HCT116 (cell line): ENCODE measurements at regions not wholly inside any gene's neighbourhood (a gene's known extent, or its start where the extent isn't known, plus 50 kb on each side); places are given as distances from the start of the nearest gene placed in this dataset.

Experiments
- ATAC-seq: fragments of 200-7000 bp; cut with Tn5 transposase; 2 replicates; pipeline ENCODE4 v1.9.1; 2020; ENCODE audit warnings: mild to moderate bottlenecking, moderate library complexity
- BruUV-seq: library from RNA; stranded (reverse); fragments of 400-500 nt; replicated peaks from 2 replicates; lab custom pipeline; 2021; lab: Mats Ljungman, UMichigan
- CTCF ChIA-PET: fragments of 300-600 bp; sonication (Branson Sonifier 250); formaldehyde crosslinking; loops from one replicate; lab custom pipeline; 2021; ENCODE audit warnings: antibody characterized with exemption; lab: Charles Lee
- POLR2A ChIA-PET: fragments of 300-600, 350-600 bp; sonication (Branson Sonifier 250); formaldehyde crosslinking; loops from one replicate; lab custom pipeline; 2021; ENCODE audit warnings: antibody characterized with exemption; lab: Charles Lee
- RAD21 ChIA-PET, 2 experiments: fragments of 300-600 bp; sonication (Branson Sonifier 250); formaldehyde crosslinking; loops; one replicate each; lab custom pipeline; 2023; ENCODE audit warnings: low total read pairs in 2 of 2; ENCODE audit not compliant: uncharacterized antibody in 2 of 2, unreplicated experiment in 2 of 2, low non-redundant PET in 1 of 2; lab: Charles Lee
- DNase-seq: peaks from one replicate; pipeline ENCODE4 v3.0.0-alpha.2; 2010; ENCODE audit warnings: low read depth, low spot score
- H2AFZ ChIP-seq: fragments of 200-600 bp; shearing (Covaris generic), sonication (generic); 2 replicates; pipeline ENCODE4 v1.6.1; 2017; ENCODE audit warnings: low read depth, mixed run types, mixed read lengths, antibody characterized with exemption, low read length; ENCODE audit not compliant: poor library complexity, severe bottlenecking
- H3K27ac ChIP-seq: 2 replicates; pipeline ENCODE4 v1.5.1; 2012; ENCODE audit warnings: low read depth, low read length
- H3K27me3 ChIP-seq: fragments of 200-600 bp; sonication (generic); 2 replicates; pipeline ENCODE4 v1.6.1; 2016; ENCODE audit warnings: mixed run types, low read length, mixed read lengths; ENCODE audit not compliant: insufficient read depth
- H3K36me3 ChIP-seq, 2 experiments: fragments of 200-500 bp in 1 of 2; fragments of 200-600 bp in 1 of 2; sonication (Bioruptor generic) in 1 of 2; sonication (generic) in 1 of 2; 2 replicates each; pipeline versions ENCODE4 v1.5.1 to v1.6.1; 2014 to 2016; ENCODE audit warnings: low read length in 2 of 2, inconsistent platforms in 1 of 2, mixed read lengths in 1 of 2, mixed run types in 1 of 2; ENCODE audit not compliant: insufficient read depth in 2 of 2, control insufficient read depth in 1 of 2
- H3K4me1 ChIP-seq, 2 experiments: fragments of 200-600 bp in 1 of 2; sonication (generic) in 1 of 2; 2 replicates each; pipeline versions ENCODE4 v1.5.1 to v1.6.1; 2012 to 2017; ENCODE audit warnings: low read length in 2 of 2, inconsistent platforms in 1 of 2, mild to moderate bottlenecking in 1 of 2, mixed read lengths in 1 of 2, mixed run types in 1 of 2, moderate library complexity in 1 of 2; ENCODE audit not compliant: insufficient read depth in 2 of 2, control insufficient read depth in 1 of 2
- H3K4me2 ChIP-seq: fragments of 200-600 bp; sonication (generic); 2 replicates; pipeline ENCODE4 v1.6.1; 2017; ENCODE audit warnings: mixed run types, low read length, mixed read lengths
- H3K4me3 ChIP-seq, 2 experiments: fragments of 200-600 bp in 1 of 2; sonication (generic) in 1 of 2; replicated peaks in 1 of 2; 2 replicates each; pipeline ENCODE4 v1.5.1; 2011 to 2016; ENCODE audit warnings: low read length in 2 of 2, control low read depth in 1 of 2, low read depth in 1 of 2, mild to moderate bottlenecking in 1 of 2, mixed read lengths in 1 of 2, mixed run types in 1 of 2
- H3K79me2 ChIP-seq: fragments of 200-600 bp; sonication (generic); 2 replicates; pipeline ENCODE4 v1.6.1; 2017; ENCODE audit warnings: mild to moderate bottlenecking, mixed run types, low read length, moderate library complexity, mixed read lengths; ENCODE audit not compliant: insufficient read depth
- H3K9ac ChIP-seq: fragments of 200-600 bp; sonication (generic); 2 replicates; pipeline ENCODE4 v1.6.1; 2016; ENCODE audit warnings: low read length, mixed read lengths
- H3K9me2 ChIP-seq: fragments of 200-600 bp; sonication (generic), shearing (Covaris generic); 2 replicates; pipeline ENCODE4 v1.6.1; 2017; ENCODE audit warnings: mixed run types, mild to moderate bottlenecking, moderate library complexity; ENCODE audit not compliant: insufficient read depth
- H3K9me3 ChIP-seq, 2 experiments: fragments of 200-500 bp in 1 of 2; fragments of 200-600 bp in 1 of 2; sonication (Bioruptor generic) in 1 of 2; sonication (generic) in 1 of 2; 2 replicates each; pipeline ENCODE4 v1.6.1; 2014 to 2017; ENCODE audit warnings: low read length in 2 of 2, mixed read lengths in 2 of 2, inconsistent platforms in 1 of 2, low read depth in 1 of 2, mild to moderate bottlenecking in 1 of 2, mixed run types in 1 of 2, moderate library complexity in 1 of 2; ENCODE audit not compliant: control insufficient read depth in 1 of 2, insufficient read depth in 1 of 2
- H4K20me1 ChIP-seq: fragments of 200-600 bp; sonication (generic), shearing (Covaris generic); 2 replicates; pipeline ENCODE4 v1.6.1; 2017; ENCODE audit warnings: mixed run types, mild to moderate bottlenecking, moderate library complexity; ENCODE audit not compliant: insufficient read depth
- CBX3 ChIP-seq: IDR thresholded peaks from 2 replicates; pipeline ENCODE4 v1.6.1; 2012; ENCODE audit warnings: low read depth
- EGR1 ChIP-seq: IDR thresholded peaks from 2 replicates; pipeline ENCODE4 v1.6.1; 2012; ENCODE audit warnings: low read depth
- ELF1 ChIP-seq: IDR thresholded peaks from 2 replicates; pipeline ENCODE4 v1.6.1; 2012; ENCODE audit warnings: low read depth, borderline replicate concordance
- EZH2 ChIP-seq: fragments of 200-600 bp; sonication (generic); IDR thresholded peaks from 2 replicates; pipeline ENCODE4 v1.6.1; 2017; ENCODE audit warnings: antibody characterized with exemption, mixed run types
- EZH2phosphoT487 ChIP-seq: fragments of 200-600 bp; IDR thresholded peaks from 2 replicates; pipeline ENCODE4 v1.6.1; 2018; ENCODE audit warnings: antibody characterized with exemption, borderline replicate concordance
- FOSL1 ChIP-seq: IDR thresholded peaks from 2 replicates; pipeline ENCODE4 v1.6.1; 2012; ENCODE audit warnings: low read depth
- POLR2A ChIP-seq: IDR thresholded peaks from 2 replicates; pipeline ENCODE4 v1.7.0; 2011; ENCODE audit warnings: borderline replicate concordance; ENCODE audit not compliant: insufficient read depth, insufficient read length; ENCODE audit errors: extremely low read depth
- POLR2AphosphoS5 ChIP-seq: IDR thresholded peaks from 2 replicates; pipeline ENCODE4 v1.6.1; 2011; ENCODE audit warnings: mild to moderate bottlenecking, low read depth, low read length, moderate library complexity
- RAD21 ChIP-seq: IDR thresholded peaks from 2 replicates; pipeline ENCODE4 v1.6.1; 2012; ENCODE audit warnings: low read depth, mild to moderate bottlenecking
- SIN3A ChIP-seq: IDR thresholded peaks from 2 replicates; pipeline ENCODE4 v1.6.1; 2012; ENCODE audit warnings: low read depth
- SRF ChIP-seq: IDR thresholded peaks from 2 replicates; pipeline ENCODE4 v1.6.1; 2012; ENCODE audit warnings: low read depth
- TCF7L2 ChIP-seq: IDR thresholded peaks from 2 replicates; pipeline ENCODE4 v1.7.0; 2011; ENCODE audit warnings: borderline replicate concordance, inconsistent platforms; ENCODE audit not compliant: insufficient read depth, insufficient read length; ENCODE audit errors: extremely low read depth
- YY1 ChIP-seq: IDR thresholded peaks from 2 replicates; pipeline ENCODE4 v1.6.1; 2011; ENCODE audit warnings: low read length, low read depth, moderate library complexity, mild to moderate bottlenecking; ENCODE audit not compliant: insufficient replicate concordance; ENCODE audit errors: extremely low read depth
- ZFX ChIP-seq: fragments of 450-650 bp; IDR thresholded peaks from 2 replicates; pipeline ENCODE4 v1.6.1; 2017
- ZNF274 ChIP-seq: fragments of 200-500 bp; sonication (Bioruptor generic); IDR thresholded peaks from 2 replicates; pipeline ENCODE4 v1.6.1; 2014; ENCODE audit warnings: mild to moderate bottlenecking, low read depth, low read length, inconsistent platforms
- intact Hi-C: fragments of 100-400 bp; cut with micrococcal nuclease; formaldehyde crosslinking; loops from 2 replicates; pipeline ENCODE4 v1.10.0; 2022
- TF ChIP-seq, protein P1 (sequence below): IDR thresholded peaks from 2 replicates; pipeline ENCODE4 v1.6.1; 2012
- TF ChIP-seq, protein P2 (sequence below), 3 experiments: fragments of 200-600 bp in 1 of 3; sonication (generic) in 1 of 3; IDR thresholded peaks in 2 of 3; conservative IDR thresholded peaks in 1 of 3; 2 replicates each; pipeline ENCODE4 v1.5.1; 2012 to 2017; ENCODE audit warnings: low read depth in 2 of 3, low read length in 2 of 3, antibody characterized with exemption in 1 of 3, borderline replicate concordance in 1 of 3, control low read depth in 1 of 3, mild to moderate bottlenecking in 1 of 3, mixed read lengths in 1 of 3, mixed run types in 1 of 3, moderate library complexity in 1 of 3; ENCODE audit not compliant: insufficient read depth in 1 of 3
- TF ChIP-seq, protein P3 (sequence below): IDR thresholded peaks from 2 replicates; pipeline ENCODE4 v1.6.1; 2012
- TF ChIP-seq, protein P4 (sequence below): IDR thresholded peaks from 2 replicates; pipeline ENCODE4 v1.6.1; 2011; ENCODE audit warnings: mild to moderate bottlenecking, low read length, moderate library complexity; ENCODE audit not compliant: insufficient replicate concordance; ENCODE audit errors: extremely low read depth

DNA sequence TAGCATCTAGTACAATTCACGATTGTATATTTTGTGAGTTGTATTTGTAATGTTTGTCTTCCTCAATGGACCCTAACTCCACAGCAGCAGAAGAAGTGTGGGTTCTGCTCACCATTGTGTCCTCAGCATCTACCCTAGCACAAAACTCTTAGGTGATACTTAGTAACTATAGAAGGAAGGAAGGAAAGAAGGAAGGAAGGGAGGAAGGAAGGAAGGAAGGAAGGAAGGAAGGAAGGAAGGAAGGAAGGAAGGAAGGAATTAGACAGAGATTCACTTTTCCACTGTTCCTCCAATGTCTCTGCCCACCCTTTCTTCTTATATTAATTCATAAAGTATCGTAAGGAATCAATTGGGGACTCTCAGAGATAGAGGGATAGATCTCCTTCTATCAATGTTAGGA, 288.2 kb downstream of the NFIB start:
- POLR2A ChIA-PET: no interaction called here
- no TSS peak for BruUV-seq
- CTCF ChIA-PET: no interaction called here
- no peak for DNase-seq
- Histone ChIP-seq H3K79me2 (no peaks in the 10 kb centered on the region), H3K4me2 (no peak overlapping the region), H4K20me1 (no peaks in the 10 kb centered on the region), H3K4me3 (no peak overlapping the region), H3K27me3 (no peaks in the 10 kb centered on the region), H2AFZ (no peak overlapping the region), H3K9me3 (no peaks in the 10 kb centered on the region), H3K36me3 (no peaks in the 10 kb centered on the region), H3K27ac (no peak overlapping the region), H3K9ac (no peak overlapping the region), H3K9me2 (no peaks in the 10 kb centered on the region), H3K4me1 (no peaks in the 10 kb centered on the region; a peak in 1 of 4 replicates)
- intact Hi-C loops: no loop called here
- no peak for TF ChIP-seq SRF
- TF ChIP-seq SIN3A: no peak
- TF ChIP-seq ZFX: no peak
- no peak for TF ChIP-seq POLR2AphosphoS5
- TF ChIP-seq, protein P1, sequence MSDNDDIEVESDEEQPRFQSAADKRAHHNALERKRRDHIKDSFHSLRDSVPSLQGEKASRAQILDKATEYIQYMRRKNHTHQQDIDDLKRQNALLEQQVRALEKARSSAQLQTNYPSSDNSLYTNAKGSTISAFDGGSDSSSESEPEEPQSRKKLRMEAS: no peak
- TF ChIP-seq, protein P2, sequence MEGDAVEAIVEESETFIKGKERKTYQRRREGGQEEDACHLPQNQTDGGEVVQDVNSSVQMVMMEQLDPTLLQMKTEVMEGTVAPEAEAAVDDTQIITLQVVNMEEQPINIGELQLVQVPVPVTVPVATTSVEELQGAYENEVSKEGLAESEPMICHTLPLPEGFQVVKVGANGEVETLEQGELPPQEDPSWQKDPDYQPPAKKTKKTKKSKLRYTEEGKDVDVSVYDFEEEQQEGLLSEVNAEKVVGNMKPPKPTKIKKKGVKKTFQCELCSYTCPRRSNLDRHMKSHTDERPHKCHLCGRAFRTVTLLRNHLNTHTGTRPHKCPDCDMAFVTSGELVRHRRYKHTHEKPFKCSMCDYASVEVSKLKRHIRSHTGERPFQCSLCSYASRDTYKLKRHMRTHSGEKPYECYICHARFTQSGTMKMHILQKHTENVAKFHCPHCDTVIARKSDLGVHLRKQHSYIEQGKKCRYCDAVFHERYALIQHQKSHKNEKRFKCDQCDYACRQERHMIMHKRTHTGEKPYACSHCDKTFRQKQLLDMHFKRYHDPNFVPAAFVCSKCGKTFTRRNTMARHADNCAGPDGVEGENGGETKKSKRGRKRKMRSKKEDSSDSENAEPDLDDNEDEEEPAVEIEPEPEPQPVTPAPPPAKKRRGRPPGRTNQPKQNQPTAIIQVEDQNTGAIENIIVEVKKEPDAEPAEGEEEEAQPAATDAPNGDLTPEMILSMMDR (IDR thresholded peaks at IDR 0.05 in 2 of 3, conservative IDR thresholded peaks at IDR 0.05 in 1 of 3; ENCODE audit: borderline replicate concordance in 1 of 3, insufficient read depth in 1 of 3, low read depth in 2 of 3, low read length in 2 of 3): no peak
- no peak for TF ChIP-seq ELF1
- no peak for TF ChIP-seq FOSL1
- RAD21 ChIA-PET: no interaction called here
- ATAC-seq: no peak

DNA sequence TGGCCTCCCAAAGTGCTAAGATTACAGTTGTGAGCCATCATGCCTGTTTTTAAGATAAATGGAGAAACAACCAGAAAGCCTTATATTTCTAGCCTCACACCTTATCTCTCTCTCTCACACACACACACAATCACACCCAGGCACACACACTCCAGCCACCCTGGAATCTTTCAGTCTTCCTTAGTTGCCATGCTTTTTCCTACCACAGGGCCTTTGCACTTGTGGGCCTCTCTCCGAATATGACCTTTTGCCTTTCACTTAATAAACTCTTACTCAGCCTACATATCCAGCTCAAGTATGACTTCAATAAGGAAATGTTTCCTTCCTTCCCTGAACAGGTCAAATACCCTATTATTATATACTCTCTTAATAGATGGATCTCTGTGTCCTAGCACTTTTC, 290.7 kb downstream of the NFIB start:
- CTCF ChIA-PET: no interaction called here
- TF ChIP-seq YY1 (no peak), EGR1 (no peak), EZH2 (no peak), ELF1 (no peak), TCF7L2 (no peak), EZH2phosphoT487 (no peak), RAD21 (no peak), ZNF274 (no peak), CBX3 (no peak), POLR2A (no peak), FOSL1 (no peak)
- TF ChIP-seq, protein P3, sequence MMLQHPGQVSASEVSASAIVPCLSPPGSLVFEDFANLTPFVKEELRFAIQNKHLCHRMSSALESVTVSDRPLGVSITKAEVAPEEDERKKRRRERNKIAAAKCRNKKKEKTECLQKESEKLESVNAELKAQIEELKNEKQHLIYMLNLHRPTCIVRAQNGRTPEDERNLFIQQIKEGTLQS: no peak
- TF ChIP-seq, protein P4, sequence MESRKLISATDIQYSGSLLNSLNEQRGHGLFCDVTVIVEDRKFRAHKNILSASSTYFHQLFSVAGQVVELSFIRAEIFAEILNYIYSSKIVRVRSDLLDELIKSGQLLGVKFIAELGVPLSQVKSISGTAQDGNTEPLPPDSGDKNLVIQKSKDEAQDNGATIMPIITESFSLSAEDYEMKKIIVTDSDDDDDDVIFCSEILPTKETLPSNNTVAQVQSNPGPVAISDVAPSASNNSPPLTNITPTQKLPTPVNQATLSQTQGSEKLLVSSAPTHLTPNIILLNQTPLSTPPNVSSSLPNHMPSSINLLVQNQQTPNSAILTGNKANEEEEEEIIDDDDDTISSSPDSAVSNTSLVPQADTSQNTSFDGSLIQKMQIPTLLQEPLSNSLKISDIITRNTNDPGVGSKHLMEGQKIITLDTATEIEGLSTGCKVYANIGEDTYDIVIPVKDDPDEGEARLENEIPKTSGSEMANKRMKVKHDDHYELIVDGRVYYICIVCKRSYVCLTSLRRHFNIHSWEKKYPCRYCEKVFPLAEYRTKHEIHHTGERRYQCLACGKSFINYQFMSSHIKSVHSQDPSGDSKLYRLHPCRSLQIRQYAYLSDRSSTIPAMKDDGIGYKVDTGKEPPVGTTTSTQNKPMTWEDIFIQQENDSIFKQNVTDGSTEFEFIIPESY: no peak

More for the DNA sequence above, 290.7 kb downstream of the NFIB start:
- Histone ChIP-seq H3K9ac (no peak overlapping the region), H2AFZ (no peak overlapping the region), H4K20me1 (no peaks in the 10 kb centered on the region), H3K9me2 (no peaks in the 10 kb centered on the region), H3K4me2 (no peak overlapping the region), H3K4me1 (no peaks in the 10 kb centered on the region), H3K4me3 (no peak overlapping the region), H3K79me2 (no peaks in the 10 kb centered on the region), H3K27me3 (no peaks in the 10 kb centered on the region), H3K27ac (no peak overlapping the region), H3K9me3 (no peaks in the 10 kb centered on the region), H3K36me3 (no peaks in the 10 kb centered on the region)
- ChIA-PET RAD21 (no interaction called here), POLR2A (no interaction called here)
- intact Hi-C loops: no loop called here
- DNase-seq (no peak), ATAC-seq (no peak)
- BruUV-seq: no TSS peak
